ENCODE measurements at regions not wholly inside any gene's neighbourhood (a gene's known extent, or its start where the extent isn't known, plus 50 kb on each side); places are given as distances from the start of the nearest gene placed in this dataset.
"Not testable (repeated sequence)": the region's sequence is repeated elsewhere in the genome, so short reads cannot be mapped to it uniquely, and the experiment has no call there.

GRCh38 chr2:90218534-90218933 is 1527.1 kb downstream of the RPIA start:
- not testable (repeated sequence) for TF ChIP-seq CTCF (conservative IDR thresholded peaks at IDR 0.05); EZH2 (IDR thresholded peaks at IDR 0.05; ENCODE audit: low read depth)
